A673 (cell line): ENCODE measurements at regions not wholly inside any gene's neighbourhood (a gene's known extent, or its start where the extent isn't known, plus 50 kb on each side); places are given as distances from the start of the nearest gene placed in this dataset.
A peak's percentile ranks its signal among the peaks of the same experiment; 100 is the strongest.

ENCODE experiments used
- BruUV-seq: library from RNA; stranded (reverse); fragments of 400-500 nt; replicated peaks from 2 replicates; lab custom pipeline; 2021; lab: Mats Ljungman, UMichigan
- CTCF ChIA-PET: fragments of 300-600 bp; sonication (Branson Sonifier 250); formaldehyde crosslinking; loops from one replicate; lab custom pipeline; 2022; ENCODE audit warnings: antibody characterized with exemption; lab: Charles Lee
- POLR2A ChIA-PET: fragments of 300-600 bp; sonication (Branson Sonifier 250); formaldehyde crosslinking; loops from one replicate; lab custom pipeline; 2022; ENCODE audit warnings: antibody characterized with exemption; ENCODE audit not compliant: low non-redundant PET; lab: Charles Lee
- DNase-seq: peaks from one replicate; pipeline ENCODE4 v3.0.0-alpha.2; 2015; ENCODE audit warnings: low spot score
- H3K27ac ChIP-seq: fragments of 200-600 bp; sonication (generic); 2 replicates; pipeline ENCODE4 v1.5.1; 2016; ENCODE audit warnings: mixed run types, low read depth, mild to moderate bottlenecking, mixed read lengths, antibody characterized with exemption, low read length; ENCODE audit not compliant: poor library complexity, severe bottlenecking
- H3K27me3 ChIP-seq: fragments of 200-600 bp; sonication (generic); replicated peaks from 2 replicates; pipeline ENCODE4 v1.6.1; 2017; ENCODE audit warnings: mixed run types, low read depth, mild to moderate bottlenecking, mixed read lengths, antibody characterized with exemption, low read length; ENCODE audit not compliant: insufficient read depth, poor library complexity
- H3K36me3 ChIP-seq: fragments of 200-600 bp; sonication (generic); 2 replicates; pipeline ENCODE4 v1.6.1; 2016; ENCODE audit warnings: mixed run types, mild to moderate bottlenecking, mixed read lengths, antibody characterized with exemption, low read length; ENCODE audit not compliant: insufficient read depth, poor library complexity, severe bottlenecking
- H3K4me1 ChIP-seq: fragments of 200-600 bp; sonication (generic); 2 replicates; pipeline ENCODE4 v1.6.1; 2017; ENCODE audit warnings: mixed run types, mild to moderate bottlenecking, mixed read lengths, antibody characterized with exemption, low read length; ENCODE audit not compliant: insufficient read depth, poor library complexity, severe bottlenecking
- H3K4me3 ChIP-seq: fragments of 200-600 bp; sonication (generic); 2 replicates; pipeline ENCODE4 v1.5.1; 2016; ENCODE audit warnings: low read depth, mixed run types, mild to moderate bottlenecking, mixed read lengths, low read length; ENCODE audit not compliant: poor library complexity, severe bottlenecking
- H3K9me3 ChIP-seq: fragments of 200-600 bp; sonication (generic); 2 replicates; pipeline ENCODE4 v1.6.1; 2016; ENCODE audit warnings: mixed run types, low read depth, mild to moderate bottlenecking, mixed read lengths, antibody characterized with exemption, low read length; ENCODE audit not compliant: poor library complexity, severe bottlenecking
- CTCF ChIP-seq: fragments of 300-800, 200-600 bp; sonication (generic); conservative IDR thresholded peaks from 2 replicates; pipeline ENCODE4 v1.5.1; 2017; ENCODE audit warnings: low read depth, mild to moderate bottlenecking, antibody characterized with exemption, low read length, moderate library complexity, mixed read lengths
- EZH2 ChIP-seq: fragments of 200-600 bp; sonication (generic); IDR thresholded peaks from 2 replicates; pipeline ENCODE4 v1.6.1; 2017; ENCODE audit warnings: borderline replicate concordance, low read depth, mild to moderate bottlenecking, mixed read lengths, antibody characterized with exemption, low read length; ENCODE audit not compliant: poor library complexity, severe bottlenecking
- intact Hi-C: fragments of 100-400 bp; cut with micrococcal nuclease; formaldehyde crosslinking; loops from one replicate; pipeline ENCODE4 v1.10.0; 2022; ENCODE audit not compliant: unreplicated experiment

GRCh38 chr15:55110446-55110845 is 86.3 kb downstream of the RSL24D1 start:
- TF ChIP-seq CTCF (no peak), EZH2 (no peak)
- no peak overlapping the region for H3K27ac ChIP-seq

DNA sequence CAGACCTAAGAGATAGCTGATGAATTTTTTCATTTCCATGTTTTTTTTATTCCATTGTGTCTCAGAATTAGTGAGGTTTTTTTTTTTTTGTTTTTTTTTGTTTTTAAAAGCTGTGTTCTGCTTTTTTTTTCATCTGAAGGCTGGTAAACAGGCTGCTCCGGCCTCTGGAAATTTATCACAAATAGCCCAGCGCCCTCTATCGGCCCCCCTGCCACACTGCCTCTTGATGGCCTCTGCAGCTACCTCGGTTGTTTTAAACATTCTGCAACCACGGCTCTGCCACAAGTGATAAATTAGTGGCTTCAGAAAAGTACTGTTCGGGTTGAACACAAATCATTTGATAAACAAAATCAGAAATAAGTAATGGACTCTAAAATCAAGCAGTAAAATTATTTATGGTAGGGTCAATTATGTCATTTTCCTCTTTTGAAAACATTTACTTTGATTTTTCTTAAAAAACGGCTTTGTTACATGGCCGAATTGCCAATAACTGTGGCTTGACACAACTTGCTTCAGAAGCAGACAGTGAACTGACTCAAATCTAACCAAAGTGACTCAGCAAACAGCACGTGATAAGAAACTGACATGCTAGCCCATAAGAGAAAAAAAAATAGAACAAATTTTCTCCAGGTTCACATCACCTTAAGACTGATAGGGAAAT is 87.8 kb downstream of the RSL24D1 start:
- Histone ChIP-seq H3K9me3 (no peaks in the 10 kb centered on the region), H3K27me3 (no peaks in the 10 kb centered on the region), H3K36me3 (no peaks in the 10 kb centered on the region), H3K4me3 (no peak overlapping the region), H3K4me1 (no peaks in the 10 kb centered on the region), H3K27ac (no peak overlapping the region)
- DNase-seq, result peak; percentile 67
- no TSS peak for BruUV-seq
- TF ChIP-seq EZH2, result no peak
- TF ChIP-seq CTCF, result peak; percentile 91
- ChIA-PET POLR2A (no interaction called here), CTCF (interaction anchor here (0.6 to 1.3 kb wide), 5 partner anchors 35 to 1148 kb away, joined by 3 to 7 read pairs (median 4); no protein-coding TSS in a partner anchor)
- intact Hi-C loops, result loop anchor here (10.0 kb wide), 2 partner anchors 1024 to 1144 kb away; no protein-coding TSS in a partner anchor

More at GRCh38 chr15:55110446-55110845, 86.3 kb downstream of the RSL24D1 start:
- ChIA-PET POLR2A (no interaction called here), CTCF (no interaction called here)
- H3K4me1 ChIP-seq, result no peaks in the 10 kb centered on the region
- intact Hi-C loops, result no loop called here
- no peaks in the 10 kb centered on the region for H3K9me3 ChIP-seq
- H3K4me3 ChIP-seq, result no peak overlapping the region
- no TSS peak for BruUV-seq
- H3K27me3 ChIP-seq, result no peaks in the 10 kb centered on the region
- no peak for DNase-seq
- no peaks in the 10 kb centered on the region for H3K36me3 ChIP-seq

- TF ChIP-seq CTCF (no peak), EZH2 (no peak)
- Histone ChIP-seq H3K4me3 (no peak overlapping the region), H3K27me3 (no peaks in the 10 kb centered on the region), H3K36me3 (no peaks in the 10 kb centered on the region), H3K4me1 (no peaks in the 10 kb centered on the region), H3K27ac (no peak overlapping the region), H3K9me3 (no peaks in the 10 kb centered on the region)
- CTCF ChIA-PET, result interaction anchor here (0.6 to 1.3 kb wide), 5 partner anchors 32 to 1148 kb away, joined by 3 to 10 read pairs (median 5); no protein-coding TSS in a partner anchor
- intact Hi-C loops, result loop anchor here (10.0 kb wide), 2 partner anchors 1024 to 1144 kb away; no protein-coding TSS in a partner anchor
- BruUV-seq, result no TSS peak
- POLR2A ChIA-PET, result no interaction called here
- DNase-seq, result no peak
Observed at GRCh38 chr15:55108448-55108847, 88.3 kb downstream of the RSL24D1 start.
